GM19351 (cell line): ENCODE measurements at regions not wholly inside any gene's neighbourhood (a gene's known extent, or its start where the extent isn't known, plus 50 kb on each side); places are given as distances from the start of the nearest gene placed in this dataset.
"Not testable (repeated sequence)": the region's sequence is repeated elsewhere in the genome, so short reads cannot be mapped to it uniquely, and the experiment has no call there.

Source experiments
- ATAC-seq: cut with Tn5 transposase; IDR thresholded peaks from one replicate; pipeline ENCODE4 v1.9.1; 2021; ENCODE audit warnings: mild to moderate bottlenecking, moderate library complexity; ENCODE audit not compliant: unreplicated experiment

DNA sequence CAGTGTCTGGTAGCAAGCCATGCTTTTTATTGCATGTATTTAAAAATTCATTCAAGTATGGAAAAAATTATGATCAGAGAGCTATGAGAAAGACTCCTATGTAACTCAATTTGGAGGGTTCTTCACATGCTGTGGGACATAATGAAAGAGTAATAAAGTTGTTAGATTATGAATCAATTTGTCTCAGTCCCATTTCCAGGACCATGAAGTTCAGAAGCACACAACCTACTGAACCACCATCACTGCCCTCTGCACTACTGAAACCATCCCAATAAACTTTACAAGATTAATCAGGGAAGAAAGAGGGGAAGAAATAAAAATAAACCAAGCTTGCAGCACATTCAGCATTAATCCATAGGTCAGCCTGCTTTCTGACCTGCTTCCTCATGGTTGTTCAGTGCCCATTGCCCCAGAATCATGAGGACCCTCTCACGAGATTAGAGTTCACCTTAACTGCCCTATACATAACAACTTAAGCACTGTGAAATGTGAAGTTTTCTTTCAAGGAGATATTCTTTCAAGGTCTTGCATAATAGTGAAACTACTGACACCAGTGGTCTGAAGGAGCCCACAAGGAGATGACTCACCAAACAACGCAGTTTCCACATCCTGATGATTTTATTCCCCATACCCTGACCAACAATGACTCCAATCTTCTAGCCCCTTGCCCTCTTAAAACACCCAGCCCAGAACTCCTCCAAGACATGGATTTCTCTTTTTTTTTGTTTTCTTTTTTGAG lies 171.5 kb upstream of the ADCY1 start:
- ATAC-seq: peak; percentile 69

DNA sequence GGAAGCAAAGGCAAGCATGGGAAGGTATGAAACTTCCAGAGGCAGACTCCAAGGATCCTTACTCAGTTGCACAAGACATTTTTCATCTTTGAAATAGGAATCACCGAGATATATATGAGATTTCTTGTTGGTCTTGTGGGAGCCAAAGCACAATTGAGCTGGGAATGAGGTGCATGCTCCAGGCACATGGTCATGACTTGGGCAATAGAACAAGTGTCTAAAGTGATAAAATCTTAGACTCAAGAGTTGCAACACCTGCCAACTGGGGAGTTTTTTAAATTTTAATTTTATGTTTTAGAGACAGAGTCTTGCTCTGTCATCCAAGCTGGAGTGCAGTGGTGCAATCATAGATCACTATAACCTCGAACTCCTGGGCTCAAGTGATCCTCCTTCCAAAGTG lies 169.5 kb upstream of the ADCY1 start:
- ATAC-seq: no peak

DNA sequence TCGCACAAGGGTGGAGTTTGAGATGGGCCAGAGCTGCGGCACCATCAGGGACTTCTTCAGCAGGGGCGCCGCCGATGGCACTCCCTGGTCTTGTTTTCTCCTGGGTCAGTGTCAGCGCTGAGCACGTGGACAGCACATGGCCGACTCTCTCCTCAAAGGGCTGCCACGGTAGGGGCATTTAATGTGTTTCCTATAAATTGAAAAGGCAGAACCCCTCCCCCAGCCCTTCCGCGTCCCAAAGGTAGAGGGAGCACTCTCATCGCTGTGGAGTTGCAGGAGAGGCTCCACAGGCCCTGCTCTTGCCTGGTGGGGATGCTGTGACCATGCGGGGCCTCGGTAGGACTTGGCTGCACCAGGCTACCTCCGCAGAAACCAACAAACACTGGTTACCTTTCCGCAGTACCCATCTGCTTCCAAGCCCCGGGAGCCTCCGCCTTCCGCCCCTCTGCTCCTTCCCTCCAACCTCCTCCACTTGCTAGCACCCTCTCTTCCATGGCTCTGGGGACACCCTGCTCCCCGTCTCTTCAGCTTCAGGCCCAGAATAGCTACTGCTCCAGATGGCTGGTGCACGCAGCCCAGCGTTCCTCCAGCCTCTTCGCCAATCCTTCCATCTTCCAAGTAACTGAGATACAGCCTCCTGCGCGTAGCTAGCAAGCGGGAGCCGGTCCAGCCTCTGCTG lies 166.3 kb upstream of the ADCY1 start:
- no peak for ATAC-seq

- ATAC-seq: no peak
Observed at GRCh38 chr7:45408409-45408737, 165.8 kb upstream of the ADCY1 start.

GRCh38 chr7:45410893-45411292 lies 163.3 kb upstream of the ADCY1 start:
- no peak for ATAC-seq

GRCh38 chr7:45413419-45413818 lies 160.7 kb upstream of the ADCY1 start:
- ATAC-seq: no peak

DNA sequence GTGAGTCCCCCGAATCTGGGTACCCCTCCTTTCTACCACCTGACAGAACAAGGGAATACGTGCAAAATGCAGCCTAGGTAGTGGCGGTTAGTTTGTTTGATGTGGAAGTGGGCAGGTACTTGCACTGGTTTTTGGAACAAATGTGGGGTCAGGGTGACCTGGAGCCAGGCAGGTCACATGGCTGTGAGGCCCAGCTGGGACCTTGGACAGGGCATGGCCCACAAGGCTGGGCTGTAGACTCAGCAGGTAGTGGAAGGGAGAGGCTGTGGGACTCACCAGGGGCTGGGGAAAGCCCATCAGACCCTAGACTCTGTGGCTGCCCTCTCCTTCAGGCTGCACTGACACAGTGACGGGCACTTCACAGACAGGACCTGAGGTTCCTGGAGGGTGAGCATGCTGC lies 159.9 kb upstream of the ADCY1 start:
- ATAC-seq: no peak

DNA sequence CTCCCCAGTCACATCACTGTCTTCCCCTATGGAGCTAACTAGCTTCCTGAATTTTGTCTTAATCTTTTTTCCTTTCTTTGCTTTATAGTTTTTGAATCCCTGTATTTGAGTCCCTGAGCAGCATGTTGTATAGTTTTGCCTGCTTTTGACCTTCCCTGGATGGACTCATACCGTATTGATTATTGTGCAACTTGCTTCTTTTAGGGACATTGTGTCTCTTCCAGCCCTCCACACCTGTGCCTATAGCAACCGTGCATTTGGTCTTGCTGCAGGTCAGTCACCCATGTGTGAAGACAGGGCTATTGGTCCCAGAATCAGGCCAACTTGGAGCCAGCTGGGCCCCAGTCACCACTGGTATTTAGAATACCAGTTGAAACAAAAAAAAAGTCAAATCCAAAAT lies 158.9 kb upstream of the ADCY1 start:
- no peak for ATAC-seq

- peak; percentile 86 for ATAC-seq
Observed at GRCh38 chr7:45416846-45417245, 157.3 kb upstream of the ADCY1 start.

DNA sequence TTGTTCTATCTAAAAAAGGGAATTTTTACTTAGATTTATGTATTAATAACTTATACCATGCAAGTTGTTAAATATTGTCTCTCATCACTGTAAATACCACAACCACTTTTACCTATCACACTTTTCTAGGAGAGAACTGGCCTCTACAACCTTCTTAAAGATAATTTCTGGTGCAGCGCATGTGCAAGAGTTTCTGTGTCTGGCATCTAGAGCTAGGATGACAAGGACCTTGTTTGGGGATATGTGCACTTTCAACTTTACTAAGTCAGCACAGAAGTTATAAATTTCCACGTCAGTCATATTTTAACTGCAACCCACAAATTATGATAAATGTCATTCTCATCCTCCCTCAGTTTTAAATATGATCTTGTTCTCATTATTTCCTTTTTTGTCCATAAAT lies 156.9 kb upstream of the ADCY1 start:
- ATAC-seq: no peak

DNA sequence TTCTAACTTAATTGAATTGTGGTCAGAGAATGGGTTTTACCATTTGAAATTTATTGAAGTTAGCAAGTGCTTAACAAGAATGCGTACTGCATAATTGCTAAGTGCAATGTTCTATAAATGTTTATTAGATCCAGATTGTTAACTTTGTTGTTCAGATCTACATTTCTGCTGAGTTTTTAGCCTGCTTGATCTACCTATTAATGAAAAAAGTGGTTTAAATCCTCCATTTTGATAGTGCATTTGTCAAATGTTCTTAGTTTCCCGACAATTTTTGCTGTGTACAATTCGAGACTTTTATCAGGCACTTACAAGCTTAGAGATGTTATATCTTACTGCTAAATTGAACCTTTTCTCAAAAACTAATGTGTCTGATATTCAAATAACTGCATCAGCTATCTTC lies 156.4 kb upstream of the ADCY1 start:
- ATAC-seq: no peak

GRCh38 chr7:45420843-45421495 lies 153.2 kb upstream of the ADCY1 start:
- ATAC-seq: no peak

GRCh38 chr7:45421806-45422205 lies 152.4 kb upstream of the ADCY1 start:
- no peak for ATAC-seq

DNA sequence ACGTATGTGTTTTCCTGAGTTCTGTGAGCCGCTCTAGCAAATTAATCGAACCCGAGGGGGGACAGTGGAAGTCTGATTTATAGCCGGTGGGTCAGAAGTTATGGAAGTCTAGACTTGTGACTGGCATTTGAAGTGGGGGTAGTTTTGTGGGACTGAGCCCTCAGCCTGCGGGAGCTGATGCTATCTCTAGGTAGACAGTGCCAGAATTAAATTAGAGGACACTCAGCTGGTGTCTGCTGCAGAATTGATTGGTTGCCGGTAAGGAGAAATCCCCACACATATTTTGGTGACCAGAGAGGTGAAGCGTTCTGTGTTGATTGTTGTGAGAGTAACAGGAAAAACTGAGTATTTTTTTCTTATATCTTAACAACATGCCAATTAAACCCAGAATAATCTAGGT lies 143.8 kb upstream of the ADCY1 start:
- ATAC-seq: no peak

GRCh38 chr7:45434167-45434784 lies 139.9 kb upstream of the ADCY1 start:
- no peak for ATAC-seq

GRCh38 chr7:45435131-45435530 lies 139.0 kb upstream of the ADCY1 start:
- no peak for ATAC-seq

DNA sequence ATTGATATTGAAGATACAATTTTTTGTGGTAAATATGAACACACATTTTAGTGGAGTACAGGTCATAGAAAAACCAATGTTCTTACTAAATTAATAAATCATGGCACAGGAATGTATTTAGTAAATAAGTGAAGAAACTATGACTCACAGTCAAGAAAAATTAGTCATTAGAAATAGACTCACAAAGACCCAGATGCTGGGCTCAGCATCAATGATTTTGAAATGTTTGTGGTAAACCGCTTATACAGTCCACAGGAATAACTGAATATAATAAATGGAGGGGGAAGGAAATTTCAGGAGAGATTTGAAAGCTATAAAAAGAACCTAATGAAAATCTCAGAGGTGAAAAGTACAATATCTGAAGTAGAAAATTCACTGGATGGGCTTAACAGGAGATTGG lies 138.3 kb upstream of the ADCY1 start:
- ATAC-seq: no peak

DNA sequence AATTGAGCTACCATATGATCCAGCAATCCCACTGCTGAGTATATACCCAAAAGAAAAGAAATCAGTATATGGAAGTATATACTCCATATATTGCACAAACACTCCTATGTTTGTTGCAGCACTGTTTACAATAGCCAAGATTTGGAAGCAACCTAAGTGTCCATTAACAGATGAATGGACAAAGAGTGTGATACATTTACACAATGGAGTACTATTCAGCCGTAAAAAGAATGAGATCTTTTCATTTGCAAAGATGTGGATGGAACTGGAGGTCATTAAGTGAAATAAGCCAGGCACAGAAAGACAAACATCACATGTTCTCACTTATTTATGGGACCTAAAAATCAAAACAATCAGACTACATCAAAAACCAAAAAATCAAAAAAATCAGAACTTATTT lies 133.4 kb upstream of the ADCY1 start:
- ATAC-seq: not testable (repeated sequence)

GRCh38 chr7:45443263-45443662 lies 130.9 kb upstream of the ADCY1 start:
- ATAC-seq: no peak

GRCh38 chr7:45446195-45446944 lies 127.8 kb upstream of the ADCY1 start:
- ATAC-seq: peak; percentile 68

DNA sequence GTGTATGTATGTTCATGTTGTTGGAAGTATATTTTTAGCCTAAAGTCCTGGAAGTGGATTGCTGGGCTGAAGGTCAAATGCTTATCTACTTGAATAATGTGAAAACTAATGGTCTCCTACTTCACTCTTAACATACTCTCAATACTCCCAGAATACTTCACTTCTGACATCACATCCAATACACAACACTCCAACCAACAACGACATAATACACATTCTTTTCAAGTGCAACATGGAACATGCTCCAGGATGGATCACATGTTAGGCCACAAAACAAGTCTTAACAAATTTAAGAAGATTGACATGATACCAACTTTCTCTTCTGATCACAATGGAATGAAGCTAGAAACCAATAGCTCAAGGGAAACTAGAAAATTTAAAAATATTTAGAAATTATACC lies 126.9 kb upstream of the ADCY1 start:
- ATAC-seq: no peak
